AML-193 (cell line): ENCODE measurements at regions not wholly inside any gene's neighbourhood (a gene's known extent, or its start where the extent isn't known, plus 50 kb on each side); places are given as distances from the start of the nearest gene placed in this dataset.

Source experiments
- DNase-seq, 2 experiments: peaks; one replicate each; lab custom pipeline; 2025; lab: John Stamatoyannopoulos, UW

DNA sequence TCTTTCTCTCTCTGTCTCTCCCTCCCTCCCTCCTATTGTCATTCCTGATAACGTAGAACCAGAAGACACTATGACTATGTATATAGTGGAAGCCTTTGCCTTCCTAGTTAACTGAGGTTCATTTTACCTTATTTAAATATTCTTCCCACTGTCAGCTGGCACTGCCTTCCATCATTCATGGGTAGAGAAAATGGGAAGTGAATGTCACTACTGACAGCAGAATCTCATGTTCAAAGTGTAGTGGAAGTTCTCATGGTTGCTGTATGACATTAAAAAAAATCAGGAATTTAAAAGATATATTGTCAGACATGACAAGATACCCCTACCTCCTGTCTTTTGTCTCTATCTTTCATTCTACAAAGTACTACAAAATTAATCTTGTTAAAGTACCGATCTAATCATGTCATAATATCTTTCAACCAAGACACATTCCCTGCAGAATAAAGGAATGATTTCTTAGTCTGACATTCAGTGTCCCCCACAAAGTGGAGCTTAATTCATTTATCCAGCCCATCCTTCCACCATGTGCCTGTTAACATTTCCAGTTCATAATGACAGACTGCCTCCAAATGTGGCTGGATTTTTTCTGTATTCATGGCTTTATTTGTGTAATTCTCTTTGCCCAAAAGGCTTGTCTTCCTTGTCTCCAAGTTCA lies 250.1 kb upstream of the CDH20 start:
- DNase-seq, result no peak

DNA sequence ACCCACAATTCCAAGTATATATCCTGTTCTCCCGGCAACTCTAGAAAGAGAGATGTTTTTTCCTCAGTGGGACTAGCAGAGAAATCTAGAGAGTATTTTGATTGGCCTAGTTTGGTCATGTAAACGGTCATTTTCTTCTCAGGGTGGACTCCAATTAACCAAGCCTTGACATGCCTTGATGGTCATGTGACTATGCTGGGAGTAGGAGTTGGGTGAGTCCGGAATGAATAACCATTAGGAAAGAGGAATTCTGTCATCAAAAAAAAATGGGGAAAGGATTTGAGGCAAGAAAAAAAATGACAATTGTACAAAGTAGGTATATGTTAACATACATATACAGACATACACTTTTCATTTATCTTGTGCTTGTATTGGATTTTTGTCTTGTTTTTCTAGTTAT lies 248.2 kb upstream of the CDH20 start:
- no peak for DNase-seq

DNA sequence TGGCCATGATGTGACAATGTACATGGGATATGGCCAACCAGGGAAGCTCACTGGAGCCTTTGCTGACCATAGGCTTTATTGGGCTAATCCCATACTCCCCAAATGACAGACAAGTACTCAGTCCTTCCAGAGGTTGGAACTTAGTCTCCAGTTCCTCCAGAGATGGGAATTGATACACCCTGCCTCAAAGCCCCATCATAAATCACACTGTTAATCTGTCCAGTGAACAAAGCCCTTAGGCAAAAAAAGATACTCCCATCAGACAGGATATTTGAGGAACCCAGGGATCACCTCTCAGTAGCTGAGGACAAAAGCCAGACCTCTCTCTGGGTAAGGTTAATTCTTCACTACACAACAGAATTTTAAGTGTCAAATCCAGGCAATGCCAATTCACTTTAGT lies 247.5 kb upstream of the CDH20 start:
- no peak for DNase-seq

DNA sequence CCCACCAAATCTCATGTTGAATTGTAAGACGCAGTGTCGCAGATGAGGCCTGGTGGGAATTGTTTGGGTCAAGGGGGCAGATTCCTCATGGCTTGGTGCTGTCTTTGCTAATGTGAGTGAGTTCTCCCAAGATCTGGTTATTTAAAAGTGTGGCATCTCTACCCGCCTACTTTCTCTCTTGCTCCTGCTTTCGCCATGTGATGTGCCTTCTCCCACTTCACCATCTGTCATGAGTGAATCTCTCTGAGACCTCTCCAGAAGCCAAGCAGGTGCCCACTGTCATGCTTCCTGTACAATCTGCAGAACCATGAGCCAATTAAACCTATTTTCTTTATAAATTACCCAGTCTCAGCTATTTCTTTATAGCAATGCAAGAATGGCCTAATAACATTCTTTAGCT lies 246.6 kb upstream of the CDH20 start:
- DNase-seq, result no peak

DNA sequence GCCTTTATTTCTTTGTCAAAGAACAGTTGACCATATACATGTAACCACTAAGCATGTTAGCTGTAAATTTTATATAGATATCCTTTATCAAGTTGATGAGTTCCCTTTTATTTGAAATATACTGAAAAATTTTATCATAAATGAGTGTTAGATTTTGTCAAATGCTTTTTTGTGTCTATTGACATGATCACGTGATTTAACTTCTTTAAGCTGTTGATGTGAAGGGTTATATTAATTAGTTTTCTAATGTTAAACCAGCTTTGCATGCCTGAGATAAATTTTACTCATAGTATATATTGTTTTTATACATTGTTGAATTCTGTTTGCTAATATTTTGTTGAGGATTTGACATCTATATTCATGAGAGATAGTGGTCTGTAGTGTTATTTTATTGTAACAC lies 241.9 kb upstream of the CDH20 start:
- DNase-seq, result no peak

DNA sequence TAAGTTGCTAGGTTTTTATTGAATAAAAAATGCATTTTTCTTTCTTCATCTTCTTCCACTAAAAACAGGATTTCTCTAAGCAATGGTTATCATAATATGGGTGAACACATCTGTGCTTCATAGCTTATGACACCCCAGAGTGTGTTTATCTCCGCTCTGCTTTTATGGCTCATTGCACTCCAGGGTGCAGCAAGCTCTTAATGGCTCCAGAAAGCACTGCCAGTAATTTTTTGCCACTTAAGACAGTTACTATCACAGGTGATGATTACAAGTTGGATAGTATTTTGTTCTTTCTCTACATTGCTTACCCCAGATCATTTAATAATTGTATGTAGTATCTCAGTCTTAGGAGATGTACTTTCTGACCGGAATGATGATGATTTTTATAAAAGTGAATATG lies 239.3 kb upstream of the CDH20 start:
- DNase-seq, result no peak

DNA sequence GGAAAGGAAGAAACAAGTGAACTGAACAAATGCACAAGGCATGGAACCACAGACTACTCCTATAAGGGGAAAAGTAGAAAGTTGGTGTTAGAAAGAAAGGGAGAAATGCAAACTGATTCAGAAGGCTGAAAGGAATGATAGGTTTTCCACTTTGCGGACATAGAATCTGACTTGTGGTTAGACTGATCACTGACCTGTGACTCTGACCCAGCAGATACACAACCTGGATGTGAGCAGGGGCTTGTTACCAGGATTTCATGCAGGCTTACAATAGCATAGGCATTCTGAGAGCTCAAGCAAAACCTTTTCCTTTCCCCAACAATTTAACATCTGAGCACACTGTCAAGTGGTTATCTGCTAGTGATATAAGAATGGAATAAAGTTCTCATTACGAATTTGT lies 237.0 kb upstream of the CDH20 start:
- DNase-seq, result no peak

DNA sequence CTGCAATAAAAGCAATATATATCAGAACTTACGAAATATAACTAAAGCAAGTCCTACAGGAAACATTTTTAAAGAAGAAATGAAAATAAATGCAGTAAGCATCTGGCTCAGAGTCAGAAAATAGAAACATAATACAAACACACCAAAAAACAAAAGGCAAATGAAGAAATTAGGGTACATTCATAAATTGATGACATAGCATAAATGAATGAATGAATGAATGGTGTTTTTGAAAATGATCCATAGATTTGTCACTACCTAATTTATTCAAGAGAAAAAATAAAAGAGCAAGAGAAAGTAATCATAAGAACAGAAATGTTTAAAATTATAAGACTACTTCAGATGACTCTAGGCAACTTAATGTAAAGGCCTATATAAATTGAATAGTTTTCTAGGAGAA lies 226.1 kb upstream of the CDH20 start:
- DNase-seq, result no peak

DNA sequence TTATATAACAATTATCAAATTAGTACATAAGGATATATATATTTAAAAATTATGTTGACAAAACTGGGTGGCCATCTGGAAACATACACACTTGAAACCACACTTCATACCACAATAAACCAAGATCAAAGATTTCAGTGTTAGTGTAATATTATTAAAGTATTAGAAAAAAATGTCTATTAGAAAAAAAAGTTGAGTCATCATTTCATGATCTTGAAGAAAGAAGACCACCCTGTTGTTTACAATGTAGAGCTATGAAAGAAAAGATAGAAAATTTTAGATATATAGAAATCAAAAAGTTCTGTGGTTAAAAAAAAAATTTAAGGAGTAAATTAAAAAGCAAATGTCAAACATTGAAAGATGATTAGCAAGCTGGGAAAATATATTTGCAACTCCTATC lies 224.5 kb upstream of the CDH20 start:
- DNase-seq, result no peak

DNA sequence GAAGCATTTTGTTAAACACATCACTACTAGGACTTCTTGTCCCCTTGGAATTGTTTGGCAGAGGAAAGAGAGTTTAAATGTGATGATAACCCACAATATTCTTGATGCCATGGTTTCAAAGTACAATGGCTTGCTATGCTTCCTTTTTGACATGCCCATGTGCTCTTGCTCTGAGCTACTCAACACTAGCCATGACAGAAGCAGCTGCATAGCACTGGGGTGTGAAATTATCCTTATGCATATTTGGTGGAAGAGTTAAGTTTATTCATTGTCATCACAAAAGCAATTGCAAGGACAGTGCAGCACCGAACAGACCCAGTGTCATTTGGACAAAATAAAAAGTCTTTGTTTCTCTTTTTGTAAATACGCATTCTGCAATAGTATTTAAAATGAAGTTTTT lies 209.9 kb upstream of the CDH20 start:
- no peak for DNase-seq

DNA sequence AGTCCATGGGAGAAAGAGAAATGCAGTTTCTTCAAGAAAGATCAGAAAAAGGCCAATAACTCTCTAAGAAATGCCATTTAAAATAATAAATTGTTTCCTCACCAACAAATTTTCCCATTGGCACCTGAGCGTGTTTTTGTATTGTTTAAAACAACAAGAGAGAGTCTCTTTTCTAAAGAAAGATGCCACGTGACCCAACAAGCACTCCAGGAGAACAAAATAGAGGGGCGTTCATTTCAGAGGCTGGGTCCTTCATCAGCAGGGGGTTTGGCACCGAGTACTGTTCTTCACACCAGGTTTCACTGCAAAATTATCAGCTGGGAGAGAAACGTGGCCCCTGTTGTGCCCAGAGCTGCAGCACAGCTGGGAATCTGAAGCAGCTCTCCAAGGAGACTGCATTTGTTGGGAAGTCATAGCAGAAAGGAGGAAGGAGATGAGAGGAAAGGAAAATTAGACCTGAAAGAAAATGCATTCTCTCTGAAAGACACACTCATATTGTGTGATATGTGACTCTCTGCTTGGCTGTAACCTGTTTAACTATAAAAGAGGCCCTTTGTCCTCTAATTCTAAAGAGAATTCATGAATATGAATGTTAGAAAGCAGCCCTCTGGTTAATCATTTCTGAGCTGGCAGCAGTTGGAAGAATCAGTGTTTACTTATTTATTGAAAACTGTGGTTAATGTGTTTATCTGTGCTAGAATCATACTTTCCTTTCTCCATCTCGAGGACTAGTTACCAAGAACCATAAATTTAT lies 205.3 kb upstream of the CDH20 start:
- no peak for DNase-seq

DNA sequence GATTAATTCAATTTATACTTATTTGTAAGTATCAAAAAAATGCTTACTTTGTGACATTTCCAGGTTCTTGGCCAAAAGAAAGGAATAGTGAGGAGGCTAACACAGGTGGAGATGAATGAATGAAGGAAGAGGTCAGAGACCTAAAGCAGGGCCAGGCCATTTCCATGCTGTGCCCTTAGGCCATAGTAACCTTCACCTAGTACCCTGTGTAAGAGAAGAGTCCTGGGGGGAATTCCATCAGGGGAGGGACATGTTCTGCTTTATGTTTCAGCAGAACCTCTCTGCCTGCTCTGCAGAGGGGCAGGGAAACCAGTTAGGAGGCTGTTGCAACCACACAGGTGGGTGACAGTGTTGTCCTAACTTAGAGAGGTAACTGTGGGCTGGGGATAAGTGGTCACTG lies 204.2 kb upstream of the CDH20 start:
- no peak for DNase-seq

DNA sequence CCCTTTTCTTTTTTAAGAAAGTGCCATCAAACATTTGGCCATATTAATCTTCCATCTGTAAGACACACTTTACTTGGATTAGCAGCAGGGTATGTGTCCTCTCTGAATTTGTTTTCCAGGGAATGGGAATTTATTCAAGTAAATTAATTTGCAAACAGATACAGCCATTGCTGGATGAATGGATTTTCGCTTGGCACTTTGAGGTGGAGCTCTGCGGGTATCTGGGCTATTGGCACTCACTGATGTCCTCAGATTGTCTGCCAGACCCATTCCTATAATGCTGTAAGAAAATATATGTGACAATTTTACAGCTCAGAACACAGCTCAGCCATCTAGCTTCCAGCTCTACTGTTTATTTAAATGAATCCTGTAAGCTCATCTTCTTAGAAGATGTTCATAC lies 201.2 kb upstream of the CDH20 start:
- DNase-seq, result no peak

DNA sequence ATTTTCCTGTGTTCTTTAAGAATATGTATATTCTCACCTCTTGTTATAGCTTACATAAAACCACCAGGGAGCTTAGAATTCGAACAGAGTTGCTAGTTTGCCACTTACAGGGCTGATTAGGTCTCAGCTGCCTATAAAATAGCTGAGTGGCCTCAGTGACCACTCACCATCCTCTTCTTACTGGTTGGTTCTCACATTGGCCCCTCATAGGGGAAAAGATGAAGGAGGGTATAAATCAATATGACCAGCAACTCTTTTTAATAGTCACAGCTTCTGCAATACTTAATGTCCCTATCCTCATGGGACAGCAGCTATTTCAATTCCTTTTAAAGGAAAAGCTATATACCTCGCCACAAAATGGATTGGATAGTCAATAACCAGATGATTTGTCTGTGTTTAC lies 199.4 kb upstream of the CDH20 start:
- no peak for DNase-seq

DNA sequence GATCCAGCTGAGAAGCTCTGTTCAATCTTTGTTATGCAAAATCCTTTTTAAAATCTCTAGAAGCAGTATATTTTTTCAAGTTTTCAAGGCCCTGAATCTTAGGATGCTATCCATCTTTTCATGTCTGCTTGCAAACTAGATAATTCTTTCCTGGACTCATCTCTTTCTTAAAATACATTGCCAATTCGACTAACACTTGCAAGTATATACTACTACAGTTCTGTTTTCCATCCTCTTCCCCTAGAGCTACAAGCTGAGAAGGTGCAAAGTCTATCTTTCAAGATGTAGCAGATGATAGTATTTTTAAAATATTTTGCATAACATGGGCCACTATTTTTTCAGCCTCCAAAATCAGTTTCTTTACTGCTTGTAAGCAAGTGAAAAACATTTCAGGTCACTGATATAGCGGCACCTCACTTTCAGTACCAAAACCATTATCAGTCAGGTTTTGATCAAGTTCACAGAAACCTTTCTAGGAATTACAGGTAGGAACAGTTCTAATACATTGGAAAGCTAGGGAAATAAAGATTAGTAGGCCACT lies 196.4 kb upstream of the CDH20 start:
- no peak for DNase-seq

DNA sequence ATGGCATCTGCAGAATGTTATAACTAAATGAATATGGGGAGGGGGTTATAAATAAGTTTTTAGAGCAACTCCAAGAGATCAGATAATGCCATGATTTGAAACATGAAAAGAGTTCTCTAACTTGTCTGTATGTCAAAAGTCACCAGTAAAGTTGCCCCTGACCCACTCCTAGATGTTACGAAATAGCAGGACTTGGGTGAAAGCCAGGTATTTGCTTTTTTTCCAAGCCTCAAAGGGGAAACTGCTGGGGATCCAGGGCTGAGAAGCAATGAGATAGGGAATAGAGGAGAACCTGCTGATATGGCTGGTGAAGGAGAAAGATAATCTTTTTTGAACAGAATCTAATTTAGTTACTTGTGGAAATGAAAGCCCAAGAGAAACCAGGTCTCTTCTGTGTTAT lies 191.5 kb upstream of the CDH20 start:
- no peak for DNase-seq

DNA sequence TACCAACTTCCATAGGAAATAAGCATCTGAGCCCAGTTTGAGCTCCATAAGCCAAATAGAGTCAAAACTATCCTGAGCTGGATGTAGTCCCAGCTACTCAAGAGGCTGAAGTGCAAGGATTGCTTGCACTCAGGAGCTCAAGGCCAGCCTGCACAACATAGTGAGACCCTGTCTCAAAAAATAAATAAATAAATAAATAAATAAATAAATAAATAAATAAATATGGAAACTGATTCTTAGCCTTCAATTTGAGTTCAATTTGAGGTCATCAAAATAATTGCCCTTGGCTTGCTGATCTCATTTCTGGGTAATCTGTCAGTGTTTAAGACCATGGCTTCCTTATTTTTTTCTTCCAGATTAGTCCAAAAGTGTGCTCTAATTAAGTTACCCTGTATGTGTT lies 184.9 kb upstream of the CDH20 start:
- DNase-seq, result no peak

DNA sequence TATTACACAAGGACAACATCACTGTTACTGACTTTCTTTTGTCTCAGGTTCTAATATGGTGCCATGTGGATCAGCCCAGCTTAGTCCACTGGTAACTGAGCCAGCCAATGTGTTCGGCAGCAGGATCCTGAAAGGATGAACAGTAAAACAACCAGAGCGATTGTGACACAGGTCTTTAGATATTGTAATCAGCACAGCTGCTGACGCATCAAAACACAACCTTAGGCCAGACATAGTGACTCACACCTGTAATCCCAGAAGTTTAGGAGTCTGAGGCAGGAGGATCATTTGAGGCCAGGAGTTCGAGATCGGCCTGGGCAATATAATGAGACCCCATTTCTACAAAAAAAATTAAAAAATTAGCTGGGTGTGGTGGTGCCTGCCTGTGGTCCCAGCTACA lies 183.4 kb upstream of the CDH20 start:
- DNase-seq, result no peak

DNA sequence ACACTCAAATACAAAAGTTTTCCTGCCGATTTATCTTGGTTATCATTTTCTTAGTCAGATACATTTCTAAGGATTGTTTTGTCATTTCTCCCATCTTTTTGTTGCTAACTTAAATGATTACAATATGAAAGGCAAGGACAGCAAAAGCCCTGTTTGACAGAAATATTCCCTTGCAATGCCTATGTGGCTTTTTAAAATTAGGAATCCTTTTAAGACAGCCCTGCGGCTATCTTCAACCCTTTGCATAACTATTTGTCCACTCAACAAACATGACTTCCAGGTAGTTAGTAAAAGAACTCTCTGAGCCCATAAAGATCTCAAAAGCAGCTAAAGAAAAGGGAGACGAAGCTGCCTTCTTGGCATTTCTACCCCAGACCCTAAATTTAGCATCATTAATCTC lies 179.7 kb upstream of the CDH20 start:
- DNase-seq, result no peak

DNA sequence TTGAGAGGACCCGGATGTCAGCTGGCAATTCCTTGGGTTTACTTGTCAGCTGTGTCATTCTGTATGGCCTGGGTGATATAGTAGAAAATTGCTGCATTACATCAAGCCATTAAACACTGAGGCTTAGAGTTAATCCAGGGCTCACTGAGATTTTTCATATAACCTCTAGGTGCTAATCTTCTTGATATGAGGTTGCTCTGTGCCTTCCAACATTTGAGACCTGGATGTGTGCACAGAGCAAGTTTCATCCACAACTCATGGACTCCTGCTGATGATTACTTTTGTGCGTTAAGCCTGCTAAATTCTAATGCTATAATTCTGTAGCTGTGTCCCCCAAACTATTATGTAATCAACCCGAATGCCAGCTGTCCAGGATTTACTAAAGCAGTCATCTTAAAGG lies 178.4 kb upstream of the CDH20 start:
- DNase-seq, result no peak

DNA sequence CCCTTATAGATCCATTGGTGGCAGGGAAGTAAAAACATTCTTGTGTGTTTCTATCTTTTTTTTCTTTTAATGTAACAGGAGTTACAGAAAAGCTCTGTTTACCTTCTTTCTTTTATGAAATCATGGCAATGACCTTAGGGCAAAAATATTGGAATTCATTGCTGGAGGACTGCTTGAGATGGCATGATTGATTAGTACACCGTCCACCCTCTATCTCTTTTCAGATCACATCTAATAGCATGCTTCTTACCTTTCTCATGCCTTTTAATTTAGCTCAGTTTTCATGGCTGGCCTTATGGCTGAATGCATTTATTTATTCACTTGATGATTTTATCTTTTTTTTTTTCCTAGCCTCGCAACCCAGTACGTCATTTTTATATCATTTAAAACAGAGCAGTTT lies 177.6 kb upstream of the CDH20 start:
- DNase-seq, result no peak

DNA sequence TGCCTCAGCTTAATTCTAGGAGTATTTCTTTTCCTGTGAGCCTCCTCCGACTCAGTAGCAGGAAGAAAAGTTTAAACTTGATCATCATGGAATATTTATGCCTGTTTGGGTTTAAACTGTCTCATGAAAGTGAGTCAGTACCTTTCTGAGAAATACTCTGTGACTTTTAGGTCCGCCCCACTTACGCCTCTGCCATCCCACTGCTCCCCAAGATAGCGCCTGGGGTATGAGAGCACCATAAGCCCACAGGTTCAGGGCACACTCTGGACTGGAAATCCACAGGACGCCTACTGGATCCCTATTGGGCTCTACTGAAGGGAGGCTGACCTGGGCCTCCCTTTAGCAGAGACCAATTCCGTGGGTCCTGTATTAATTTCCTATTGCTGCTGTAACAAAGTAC lies 175.8 kb upstream of the CDH20 start:
- DNase-seq, result no peak

DNA sequence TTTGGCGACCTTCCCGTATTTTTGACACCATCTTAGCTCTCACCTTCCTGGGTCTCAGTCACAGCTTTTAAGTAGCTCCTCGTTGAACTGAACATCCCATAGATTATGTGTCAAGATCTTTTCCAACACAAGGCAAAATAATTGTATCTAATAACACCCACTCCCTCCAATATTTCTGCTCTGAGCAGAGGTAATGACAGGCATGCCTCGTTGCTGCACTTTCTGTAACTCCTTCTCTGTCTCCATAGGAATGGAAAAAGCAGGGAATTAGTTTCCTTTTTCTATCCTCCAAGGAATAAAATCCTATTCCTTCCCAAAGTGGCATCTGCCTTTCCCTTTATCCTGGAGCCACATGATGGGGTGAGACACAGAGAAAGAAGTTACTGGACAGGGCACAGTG lies 174.0 kb upstream of the CDH20 start:
- no peak for DNase-seq

DNA sequence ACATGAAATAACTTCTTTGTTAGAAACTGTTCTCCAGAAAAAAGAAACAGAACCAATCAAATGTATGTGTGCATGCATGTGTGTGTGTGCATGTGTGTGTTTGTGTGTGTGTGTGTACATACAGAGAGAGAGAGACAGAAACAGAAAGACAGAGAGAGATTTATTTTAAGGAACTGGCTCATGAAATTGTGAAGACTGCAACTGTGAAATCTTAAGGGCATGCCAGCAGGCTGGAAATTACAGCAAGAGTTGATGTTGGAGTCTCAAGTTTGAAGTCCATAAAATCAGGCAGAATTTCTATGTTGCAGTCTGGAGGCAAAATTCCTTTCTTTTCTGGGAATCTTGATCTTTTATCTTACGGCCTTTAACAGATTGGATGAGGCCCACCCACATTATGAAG lies 168.9 kb upstream of the CDH20 start:
- no peak for DNase-seq
